NCI-H2171 treated with DMSO at 0.1 percent for 48 hours (cell line): ENCODE measurements at regions not wholly inside any gene's neighbourhood (a gene's known extent, or its start where the extent isn't known, plus 50 kb on each side); places are given as distances from the start of the nearest gene placed in this dataset.

Source experiments
- DNase-seq: peaks from one replicate; lab custom pipeline; 2025; lab: John Stamatoyannopoulos, UW

DNA sequence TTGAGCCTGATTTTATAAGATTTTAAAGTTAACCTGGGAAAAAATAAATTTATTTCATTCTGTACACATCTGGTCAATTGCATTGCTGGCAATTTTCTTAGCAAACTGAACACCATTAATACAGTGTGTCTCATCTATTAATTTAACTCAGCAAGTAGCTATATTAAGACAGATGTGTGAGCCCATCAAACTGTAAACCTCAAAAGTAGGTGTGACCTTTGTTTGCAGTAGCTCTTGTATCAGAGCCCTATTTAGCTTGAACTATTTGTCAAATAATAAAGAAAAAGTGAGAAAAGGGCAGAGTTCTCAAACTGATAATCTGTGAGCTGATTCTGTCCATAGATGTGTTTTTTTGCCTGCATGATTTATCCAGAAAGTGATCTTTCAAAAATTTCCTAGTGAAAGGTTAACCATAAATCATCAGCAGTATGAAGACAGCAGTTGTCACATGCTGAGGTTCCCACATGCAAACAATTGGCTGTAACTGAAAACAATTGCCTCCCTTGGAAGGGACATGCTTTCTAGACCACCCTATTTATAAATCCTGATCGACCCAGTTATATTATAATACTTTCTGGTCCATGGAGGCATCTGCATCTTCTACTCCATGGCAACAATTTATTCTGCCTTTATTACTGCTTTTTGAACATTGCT lies 646.5 kb downstream of the NSUN3 start:
- DNase-seq: no peak

DNA sequence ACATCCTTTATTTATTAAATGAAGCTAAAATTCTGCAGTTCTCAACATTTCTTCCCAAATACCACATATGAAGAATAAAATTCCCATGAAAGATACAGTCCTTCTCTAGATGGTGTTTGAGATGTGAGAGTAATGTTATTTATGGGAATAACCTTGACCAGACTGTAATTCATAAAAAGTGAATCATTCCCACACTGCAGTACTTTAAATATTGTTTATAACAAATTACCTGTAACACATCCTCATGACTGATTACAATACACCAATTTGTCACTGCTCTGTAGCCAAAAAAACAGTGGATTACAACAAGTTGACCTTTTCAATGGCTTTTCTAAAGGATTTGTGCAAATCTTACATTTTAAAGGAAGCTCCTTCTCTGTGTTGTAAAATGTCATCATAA lies 651.3 kb downstream of the NSUN3 start:
- no peak for DNase-seq

DNA sequence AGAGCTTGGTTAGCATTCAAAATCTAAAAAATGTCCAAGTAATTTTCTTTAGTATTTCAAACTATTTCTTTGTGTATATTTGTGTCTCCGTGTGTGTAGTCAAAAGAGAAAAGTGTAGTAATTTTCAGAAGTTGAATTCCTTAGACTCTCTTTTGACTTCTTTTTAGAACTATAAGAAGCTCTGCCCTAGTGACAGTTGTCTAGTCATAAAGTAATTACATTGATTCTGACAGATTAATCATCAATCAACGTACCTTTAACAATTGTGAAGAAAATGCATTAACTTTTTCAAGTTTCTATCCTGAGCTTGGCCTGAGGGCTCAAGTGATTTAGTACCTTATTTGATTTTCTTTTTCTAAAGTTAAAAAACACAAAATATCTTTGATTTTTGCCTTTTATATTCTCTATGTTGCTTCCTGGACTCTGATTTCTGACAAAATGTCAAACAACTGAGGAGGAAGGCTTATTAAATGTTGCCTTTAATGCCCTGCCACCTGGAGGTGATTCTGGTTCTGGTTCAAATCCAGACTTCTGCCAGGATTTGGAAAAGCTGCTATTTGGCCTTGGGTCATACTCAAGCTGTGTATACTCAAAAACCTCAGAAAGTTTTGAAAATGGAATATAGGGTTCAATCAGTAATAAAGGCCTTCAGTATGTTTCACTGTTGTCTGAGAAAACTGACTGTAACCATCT lies 653.6 kb downstream of the NSUN3 start:
- DNase-seq: no peak

DNA sequence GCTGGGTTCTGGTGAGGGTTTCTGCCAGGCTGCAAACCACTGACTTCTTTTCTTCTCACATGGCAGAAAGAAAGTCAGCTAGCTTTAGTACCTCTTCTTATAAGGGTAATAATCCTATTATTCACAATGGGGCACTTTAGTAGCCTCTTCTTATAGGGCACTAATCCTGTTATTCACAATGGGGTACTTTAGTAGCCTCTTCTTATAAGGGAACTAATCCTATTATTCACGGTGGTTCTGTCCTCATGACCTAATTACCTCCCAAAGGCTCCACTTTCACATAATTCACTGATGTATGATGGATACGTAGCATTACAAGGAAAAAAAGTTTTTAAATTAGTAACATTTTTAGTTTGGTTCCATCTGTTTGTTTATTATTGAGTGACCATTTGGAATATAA lies 671.3 kb downstream of the NSUN3 start:
- no peak for DNase-seq

DNA sequence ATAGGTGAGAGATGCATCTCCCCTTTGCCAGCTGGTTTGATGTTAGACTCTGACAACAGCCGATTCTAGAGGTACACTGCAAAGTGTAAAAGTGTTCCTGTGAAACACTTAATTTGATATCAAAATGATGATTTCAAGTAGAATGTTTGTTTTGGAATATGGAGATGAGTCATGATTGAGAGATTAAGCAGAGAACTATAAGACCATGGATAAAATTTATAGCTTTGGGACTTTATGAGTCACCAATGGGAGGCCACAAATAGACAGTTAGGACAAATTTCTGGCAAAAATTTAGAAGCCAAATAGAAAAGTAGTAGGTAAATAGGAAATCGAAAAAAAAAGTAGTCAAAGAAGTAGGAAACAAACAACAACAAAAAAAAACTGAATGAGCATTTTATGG lies 672.5 kb downstream of the NSUN3 start:
- DNase-seq: no peak

DNA sequence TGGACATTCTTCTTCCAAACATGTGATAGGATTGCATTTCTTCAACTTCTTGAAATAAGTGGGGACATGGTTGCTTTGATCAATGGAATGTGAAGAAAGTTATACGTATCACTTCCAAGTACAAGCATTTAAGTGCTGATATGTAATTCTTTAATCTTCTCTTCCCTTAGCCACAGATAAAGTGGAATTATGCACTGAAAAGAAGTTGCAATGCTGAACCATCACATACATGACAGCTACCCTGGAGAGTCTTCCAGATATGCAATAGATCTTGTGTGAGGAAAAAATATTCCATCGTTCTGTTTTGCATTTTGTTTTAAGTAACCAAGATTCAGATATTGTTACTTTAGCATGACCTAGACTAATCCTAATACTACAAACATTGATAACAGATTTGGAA lies 674.3 kb downstream of the NSUN3 start:
- DNase-seq: no peak

DNA sequence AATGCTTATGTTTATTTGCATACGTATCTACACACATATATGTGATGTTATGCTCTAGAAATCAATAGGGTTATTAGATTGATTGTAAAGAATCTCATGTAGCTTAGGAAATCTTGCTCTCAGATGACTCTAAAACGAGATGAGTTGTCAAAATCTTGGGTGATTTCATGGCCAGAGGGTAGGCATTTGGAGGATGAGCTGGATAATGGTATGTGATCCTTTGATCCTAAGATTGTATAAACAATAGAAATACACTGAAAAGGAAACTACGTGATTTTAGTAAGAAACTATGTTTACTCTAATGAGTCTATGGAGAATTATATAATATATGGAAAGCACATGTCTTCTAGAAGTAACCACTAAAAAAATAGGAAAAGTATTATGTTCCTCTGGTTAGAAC lies 676.6 kb downstream of the NSUN3 start:
- no peak for DNase-seq

DNA sequence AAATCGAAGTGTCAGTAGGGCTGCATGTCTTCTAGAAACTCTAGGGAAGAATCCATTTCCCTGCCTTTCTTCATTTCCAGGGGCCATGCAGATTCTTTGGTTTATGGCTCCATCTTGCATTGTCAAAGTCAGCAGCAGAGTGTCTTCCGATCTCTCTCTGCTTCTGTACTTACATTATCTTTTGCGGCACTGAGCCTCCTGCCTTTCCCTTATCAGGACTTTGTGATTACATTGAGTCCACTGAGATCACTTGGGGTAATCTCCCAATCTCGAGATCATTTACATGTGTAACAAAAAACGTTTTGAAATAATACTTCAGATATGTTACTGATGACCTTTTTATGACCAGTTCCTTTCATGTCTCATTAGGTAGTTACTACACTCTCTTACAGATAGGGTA lies 695.9 kb downstream of the NSUN3 start:
- DNase-seq: no peak

DNA sequence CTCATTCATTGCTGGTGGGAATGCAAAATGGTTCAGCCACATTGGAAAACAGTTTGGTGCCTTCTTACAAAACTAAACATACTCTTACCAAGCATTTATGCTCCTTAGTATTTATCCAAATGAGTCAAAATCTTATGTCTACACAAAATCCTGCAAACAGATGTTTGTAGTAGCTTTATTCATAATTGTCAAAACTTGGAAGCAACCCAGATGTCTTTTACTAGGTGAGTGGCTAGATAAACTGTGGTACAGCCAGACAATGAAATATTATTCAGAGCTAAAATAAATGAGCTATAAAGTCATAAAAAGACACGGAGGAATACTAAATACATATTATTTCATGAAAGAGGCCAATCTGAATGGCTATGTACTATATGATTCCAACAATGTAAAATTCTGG lies 709.5 kb downstream of the NSUN3 start:
- no peak for DNase-seq

DNA sequence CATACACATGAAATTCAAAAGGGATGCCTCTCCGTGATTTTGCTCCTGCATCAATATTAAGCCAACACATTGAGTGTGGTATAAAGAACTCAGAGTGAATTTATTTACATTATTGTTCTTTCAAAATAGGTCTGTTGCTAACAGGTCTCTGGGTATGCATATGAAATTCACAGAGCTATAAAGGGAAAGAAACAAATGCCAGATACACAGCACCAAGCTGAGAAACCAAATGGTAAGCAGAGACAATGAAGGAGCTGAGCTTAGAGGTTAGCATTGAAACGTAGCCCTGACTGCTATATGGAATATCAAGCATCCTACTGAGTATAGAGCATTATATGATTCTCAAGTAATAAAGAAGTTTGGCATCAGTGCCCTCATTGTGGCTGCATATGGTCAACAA lies 712.9 kb downstream of the NSUN3 start:
- no peak for DNase-seq

DNA sequence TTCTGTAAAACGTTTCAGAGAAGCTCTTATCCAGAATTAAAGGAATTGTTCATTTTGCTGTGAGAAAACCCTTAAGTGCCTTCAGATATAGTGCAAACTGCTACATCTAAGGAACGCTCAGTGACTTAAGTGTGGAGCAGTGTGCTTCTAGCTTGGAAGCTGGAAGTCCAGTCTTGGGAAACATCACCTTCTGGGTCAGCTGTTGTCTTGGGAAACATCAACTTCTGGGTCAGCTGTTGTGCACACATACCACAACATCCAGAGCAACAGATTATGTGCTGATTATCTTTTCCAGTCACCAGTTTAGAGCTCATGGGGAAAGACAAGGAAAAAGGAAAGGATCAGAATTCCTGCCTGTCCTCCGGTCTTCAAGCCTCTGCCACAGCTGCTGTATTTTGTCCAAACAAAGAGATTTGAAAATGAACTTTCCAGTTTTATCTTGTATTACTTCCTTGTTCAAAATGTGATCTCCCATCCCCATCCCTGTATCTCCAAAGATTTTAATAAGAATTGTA lies 713.6 kb downstream of the NSUN3 start:
- DNase-seq: no peak

DNA sequence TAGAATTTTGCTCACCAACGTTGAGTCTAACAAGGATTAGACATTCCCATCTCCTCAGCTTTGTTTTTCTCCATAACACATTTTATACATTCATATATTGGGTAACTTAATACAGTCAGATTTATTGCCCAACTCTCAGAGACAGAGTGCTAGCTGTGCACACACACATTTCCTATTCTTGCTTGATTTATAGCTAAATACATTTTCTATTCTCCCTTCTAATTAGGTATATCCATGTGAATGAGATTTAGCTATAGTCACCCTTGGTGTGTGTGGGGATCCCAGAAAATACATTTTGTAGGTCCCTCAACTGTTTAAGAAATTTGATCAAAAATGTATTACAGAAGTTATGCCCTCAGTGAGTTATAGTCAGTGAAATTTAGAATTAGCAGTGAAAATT lies 715.4 kb downstream of the NSUN3 start:
- DNase-seq: no peak

DNA sequence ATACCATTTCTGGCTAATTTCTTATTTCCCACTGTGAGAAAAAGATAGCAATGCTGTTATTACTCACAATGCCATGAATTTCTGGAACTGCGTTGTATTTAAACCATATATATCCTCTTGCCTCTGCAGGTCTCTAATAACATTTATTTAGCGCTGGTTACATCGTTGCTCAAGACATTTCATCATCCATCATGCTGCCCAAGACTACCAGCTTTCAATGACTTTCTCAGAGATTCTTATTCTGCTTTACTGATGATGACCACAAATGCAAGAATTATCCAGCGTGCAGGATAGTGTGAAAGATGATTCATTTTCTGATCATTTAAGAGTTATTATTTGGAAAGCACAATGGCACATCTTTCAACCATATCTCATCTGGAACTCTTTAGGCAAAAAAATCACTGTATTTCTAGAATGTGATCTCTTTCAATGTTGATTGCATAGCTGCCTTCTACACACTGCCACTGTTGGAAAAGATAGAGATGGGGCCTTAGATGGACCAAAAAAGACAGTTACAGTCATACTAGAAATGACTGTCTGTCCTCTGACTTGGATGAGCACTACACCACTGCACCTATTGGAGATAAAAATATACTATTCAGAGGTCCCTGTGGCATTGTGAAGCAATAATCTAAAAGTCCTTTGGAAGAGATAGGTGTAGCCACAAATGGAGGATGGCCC lies 716.1 kb downstream of the NSUN3 start:
- no peak for DNase-seq

DNA sequence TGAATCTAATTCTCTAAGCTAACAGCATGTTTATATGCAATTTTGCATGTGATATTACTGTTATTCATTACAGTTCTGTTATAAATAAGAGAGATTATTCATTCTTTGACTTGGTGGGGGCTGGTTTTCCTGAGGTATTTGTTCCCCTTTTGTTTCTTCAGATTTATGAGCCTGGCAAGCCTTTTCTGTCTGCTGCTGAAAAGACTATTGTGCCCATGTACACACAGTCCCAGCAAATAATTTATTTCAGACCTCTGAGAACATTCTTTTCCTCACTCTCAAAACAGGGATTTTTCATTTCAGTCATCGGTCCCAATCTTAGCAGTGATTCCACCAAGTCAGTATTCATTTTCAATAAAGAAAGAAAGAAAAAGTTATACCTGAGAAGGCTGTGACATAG lies 716.8 kb downstream of the NSUN3 start:
- no peak for DNase-seq

DNA sequence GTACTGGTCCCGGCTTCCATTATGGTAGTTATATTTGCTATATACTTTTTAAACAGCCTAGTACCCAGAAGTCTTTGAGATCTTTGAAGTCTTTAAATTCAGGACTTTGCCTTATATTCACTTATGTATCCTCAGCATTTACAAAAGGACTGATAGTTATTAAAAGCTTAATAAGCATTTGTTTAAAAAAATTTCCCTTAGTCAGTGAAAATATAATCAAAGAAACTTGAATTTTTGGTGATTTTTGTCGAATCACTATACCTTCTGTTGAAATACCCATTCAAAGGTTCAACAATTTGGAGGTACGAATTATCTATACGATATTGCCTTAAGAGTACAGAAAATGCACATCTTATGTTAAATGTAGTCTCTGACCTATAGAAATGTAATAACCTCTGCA lies 721.4 kb downstream of the NSUN3 start:
- DNase-seq: no peak

DNA sequence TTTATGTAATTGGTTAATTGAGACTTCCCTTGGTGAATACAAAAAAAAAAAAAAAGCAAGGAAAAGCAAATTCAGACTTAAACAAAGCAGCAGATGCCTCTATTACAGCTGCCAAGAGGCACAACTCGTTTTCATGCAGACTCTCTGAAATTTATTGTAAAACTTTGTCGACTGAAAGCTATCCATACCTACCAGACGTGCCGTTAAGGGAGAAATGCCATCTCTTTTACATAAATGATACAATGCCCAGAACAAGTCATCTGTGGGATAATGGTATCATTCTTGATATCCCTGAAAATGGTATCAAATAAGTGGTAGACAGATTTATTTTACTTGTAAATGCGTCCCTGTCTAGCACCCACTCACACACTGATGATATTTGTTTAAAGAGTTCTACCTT lies 724.2 kb downstream of the NSUN3 start:
- no peak for DNase-seq

DNA sequence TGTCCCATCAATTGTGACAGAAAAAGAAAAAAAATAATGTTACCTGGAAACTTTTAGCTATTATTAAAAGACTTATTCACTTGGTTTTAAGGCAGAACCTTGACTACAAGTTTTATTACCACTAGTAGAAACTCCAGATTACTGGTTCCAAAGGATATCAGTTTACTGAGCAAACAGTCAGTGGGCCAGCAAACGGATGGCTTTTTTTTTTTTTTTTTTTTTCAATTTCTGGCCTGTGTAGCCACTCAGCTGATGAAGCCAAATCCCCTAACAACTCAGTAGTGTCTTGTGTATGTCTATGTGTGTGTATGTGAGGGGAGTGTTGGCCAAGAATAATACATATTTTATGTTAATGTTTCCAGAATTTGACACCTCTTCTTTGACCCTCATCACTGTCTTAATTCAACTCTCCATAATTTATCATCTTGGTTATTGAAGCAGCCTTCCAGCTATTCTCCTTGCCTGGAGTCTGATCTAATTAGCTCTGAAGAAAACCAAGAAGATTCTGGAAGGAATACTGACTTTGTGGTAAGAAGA lies 724.9 kb downstream of the NSUN3 start:
- DNase-seq: no peak

DNA sequence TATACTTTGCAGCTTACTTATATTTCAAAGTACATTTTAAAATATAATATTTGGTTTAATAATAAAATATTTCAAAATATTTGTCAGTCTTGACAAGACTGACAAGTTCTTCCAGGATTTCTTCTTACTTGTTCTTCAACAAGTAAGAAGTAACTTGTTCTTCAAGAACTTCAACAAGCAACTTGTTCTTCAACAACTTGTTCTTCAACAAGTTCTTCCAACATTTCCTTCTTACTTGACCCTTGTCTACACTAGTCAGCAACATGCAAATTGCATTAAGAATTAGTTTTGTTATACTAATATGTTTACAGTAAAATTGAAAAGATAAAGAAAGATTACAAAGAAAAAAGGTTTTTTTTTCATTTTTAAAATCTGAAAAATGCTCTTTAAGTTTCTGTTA lies 731.7 kb downstream of the NSUN3 start:
- no peak for DNase-seq

DNA sequence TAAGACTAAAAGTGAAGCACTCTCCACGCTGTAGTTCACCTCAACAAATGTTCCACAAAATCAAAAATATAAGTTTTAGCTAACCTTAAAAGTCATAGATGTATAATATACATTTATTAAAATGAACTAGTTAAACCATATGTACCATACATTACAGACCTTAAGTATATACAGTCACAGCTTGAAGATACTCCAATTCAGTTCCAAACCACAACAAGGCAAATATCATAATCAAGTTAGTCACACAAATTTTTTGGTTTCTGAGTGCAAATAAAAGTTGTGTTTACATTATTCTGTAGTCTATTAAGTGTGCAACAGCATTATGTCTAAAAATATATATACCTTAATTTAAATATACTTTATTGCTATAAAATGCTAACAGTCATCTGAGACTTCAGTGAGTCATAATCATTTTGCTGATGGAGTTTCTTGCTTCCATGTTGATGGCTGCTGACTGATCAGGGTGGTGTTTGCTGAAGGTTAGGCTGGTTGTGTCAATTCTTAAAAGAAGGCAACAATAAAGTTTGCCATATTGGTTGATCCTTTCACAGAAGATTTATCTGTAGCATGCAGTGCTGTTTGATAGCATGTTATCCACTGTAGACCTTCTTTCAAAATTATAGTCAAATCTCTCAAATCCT lies 736.7 kb downstream of the NSUN3 start:
- no peak for DNase-seq

DNA sequence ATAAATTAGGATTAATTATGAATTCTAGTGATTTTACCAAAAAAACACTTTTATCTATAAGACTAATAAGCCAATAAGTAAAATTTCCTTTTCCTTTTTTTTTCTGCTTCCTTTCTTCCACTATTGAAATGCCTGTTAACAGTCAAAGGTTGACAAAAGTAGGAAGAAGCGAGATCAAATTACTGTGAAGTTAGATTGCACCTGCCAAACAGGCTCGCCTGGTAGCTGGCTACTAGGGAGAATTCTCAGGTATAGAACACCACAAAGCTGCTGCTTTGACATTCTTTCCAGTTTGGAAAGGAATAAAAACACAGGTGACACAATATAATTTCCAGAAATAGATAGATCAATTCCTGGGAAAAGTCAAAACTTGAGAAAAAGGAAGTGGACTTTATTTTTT lies 749.0 kb downstream of the NSUN3 start:
- no peak for DNase-seq

DNA sequence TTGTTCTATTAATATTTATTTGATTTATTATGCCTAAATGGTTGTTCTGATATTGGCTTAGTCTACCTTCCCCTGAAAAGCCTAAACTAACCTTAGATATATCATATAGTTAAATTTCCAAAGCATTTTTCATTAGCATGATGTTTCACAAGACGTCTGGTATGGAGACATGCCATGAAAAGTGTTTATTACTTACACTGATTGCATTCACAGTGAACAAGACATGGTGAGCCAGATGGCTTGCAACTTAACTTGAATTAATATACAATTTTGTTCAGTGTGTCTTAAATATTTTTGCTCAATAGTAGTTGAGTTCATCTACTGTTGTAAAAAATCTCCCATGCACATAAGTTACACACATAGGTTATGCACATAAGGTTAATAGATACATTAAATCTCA lies 758.4 kb downstream of the NSUN3 start:
- DNase-seq: no peak

DNA sequence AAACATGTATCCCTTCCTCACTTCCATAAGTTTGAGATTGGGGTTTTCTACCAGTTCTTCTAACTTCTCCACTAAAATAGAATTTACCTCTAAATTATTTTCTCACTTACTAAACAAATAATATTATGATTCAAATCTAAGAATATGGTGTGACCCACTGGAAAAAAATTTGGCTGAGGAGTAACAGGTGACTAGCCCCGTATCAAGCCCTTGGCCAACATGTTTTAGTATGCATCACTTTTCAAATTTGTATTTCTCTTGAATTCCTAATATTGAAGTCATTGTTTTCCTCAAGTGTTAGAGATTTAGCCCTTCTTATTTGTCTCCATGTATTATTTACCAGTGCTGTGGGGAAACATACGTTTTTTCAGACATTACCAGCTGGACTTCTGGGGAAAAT lies 759.4 kb downstream of the NSUN3 start:
- DNase-seq: no peak

DNA sequence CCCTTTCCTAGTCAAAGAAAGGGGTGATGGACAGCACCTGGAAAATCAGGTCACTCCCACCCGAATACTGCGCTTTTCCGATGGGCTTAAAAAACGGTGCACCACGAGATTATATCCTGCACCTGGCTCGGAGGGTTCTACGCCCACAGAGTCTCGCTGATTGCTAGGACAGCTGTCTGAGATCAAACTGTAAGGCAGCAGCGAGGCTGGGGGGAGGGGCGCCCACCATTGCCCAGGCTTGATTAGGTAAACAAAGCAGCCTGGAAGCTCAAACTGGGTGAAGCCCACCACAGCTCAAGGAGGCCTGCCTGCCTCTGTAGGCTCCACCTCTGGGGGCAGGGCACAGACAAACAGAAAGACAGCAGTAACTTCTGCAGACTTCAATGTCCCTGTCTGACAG lies 783.4 kb downstream of the NSUN3 start:
- DNase-seq: peak; percentile 13
